Cardiac muscle cell (in vitro differentiated cells and primary cell): ENCODE measurements at regions not wholly inside any gene's neighbourhood (a gene's known extent, or its start where the extent isn't known, plus 50 kb on each side); places are given as distances from the start of the nearest gene placed in this dataset.

Experiments used
- DNase-seq, 2 donors: peaks; one replicate each; pipeline versions ENCODE4 v3.0.0 to v3.0.0-alpha.2; 2010 to 2017; ENCODE audit warnings: low read depth in 1 of 2, low spot score in 1 of 2
- H3K27ac ChIP-seq: fragments of 200-600 bp; sonication (generic); 2 replicates; pipeline ENCODE4 v1.5.1; 2016
- H3K27me3 ChIP-seq: fragments of 200-600 bp; sonication (generic); 2 replicates; pipeline ENCODE4 v1.6.0; 2016; ENCODE audit warnings: control low read depth
- H3K36me3 ChIP-seq: fragments of 200-600 bp; sonication (generic); 2 replicates; pipeline ENCODE4 v1.5.1; 2016; ENCODE audit warnings: control low read depth
- H3K4me1 ChIP-seq: fragments of 200-600 bp; sonication (generic); 2 replicates; pipeline ENCODE4 v1.8.1; 2017; ENCODE audit warnings: low read depth, mild to moderate bottlenecking, mixed run types
- H3K4me3 ChIP-seq: fragments of 200-600 bp; sonication (generic); 2 replicates; pipeline ENCODE4 v1.5.1; 2016; ENCODE audit warnings: mild to moderate bottlenecking
- H3K9me3 ChIP-seq: fragments of 200-600 bp; sonication (generic); 2 replicates; pipeline ENCODE4 v1.5.1; 2017; ENCODE audit warnings: low read depth, mild to moderate bottlenecking, control low read depth
- TF ChIP-seq, protein P1 (sequence below): IDR thresholded peaks from 2 replicates; pipeline ENCODE4 v1.5.1; 2012; ENCODE audit warnings: low read depth, mild to moderate bottlenecking, low read length

DNA sequence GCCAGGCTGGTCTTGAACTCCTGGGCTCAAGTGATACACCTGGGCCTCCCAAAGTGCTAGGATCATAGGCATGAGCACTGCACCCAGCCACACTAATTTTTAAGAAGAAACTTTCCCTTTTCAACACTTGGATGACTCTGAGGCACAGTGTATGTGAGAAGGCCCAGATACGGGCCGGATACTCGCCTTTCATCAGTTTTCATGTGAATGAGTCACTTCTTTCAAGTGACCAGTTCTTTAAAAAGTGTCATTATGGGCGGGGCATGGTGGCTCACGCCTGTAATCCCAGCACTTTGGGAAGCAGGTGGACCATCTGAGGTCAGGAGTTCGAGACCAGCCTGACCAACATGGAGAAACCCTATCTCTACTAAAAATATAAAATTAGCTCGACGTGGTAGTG is 120.8 kb downstream of the CTTN start:
- H3K4me3 ChIP-seq, result no peak overlapping the region
- TF ChIP-seq, protein P1, sequence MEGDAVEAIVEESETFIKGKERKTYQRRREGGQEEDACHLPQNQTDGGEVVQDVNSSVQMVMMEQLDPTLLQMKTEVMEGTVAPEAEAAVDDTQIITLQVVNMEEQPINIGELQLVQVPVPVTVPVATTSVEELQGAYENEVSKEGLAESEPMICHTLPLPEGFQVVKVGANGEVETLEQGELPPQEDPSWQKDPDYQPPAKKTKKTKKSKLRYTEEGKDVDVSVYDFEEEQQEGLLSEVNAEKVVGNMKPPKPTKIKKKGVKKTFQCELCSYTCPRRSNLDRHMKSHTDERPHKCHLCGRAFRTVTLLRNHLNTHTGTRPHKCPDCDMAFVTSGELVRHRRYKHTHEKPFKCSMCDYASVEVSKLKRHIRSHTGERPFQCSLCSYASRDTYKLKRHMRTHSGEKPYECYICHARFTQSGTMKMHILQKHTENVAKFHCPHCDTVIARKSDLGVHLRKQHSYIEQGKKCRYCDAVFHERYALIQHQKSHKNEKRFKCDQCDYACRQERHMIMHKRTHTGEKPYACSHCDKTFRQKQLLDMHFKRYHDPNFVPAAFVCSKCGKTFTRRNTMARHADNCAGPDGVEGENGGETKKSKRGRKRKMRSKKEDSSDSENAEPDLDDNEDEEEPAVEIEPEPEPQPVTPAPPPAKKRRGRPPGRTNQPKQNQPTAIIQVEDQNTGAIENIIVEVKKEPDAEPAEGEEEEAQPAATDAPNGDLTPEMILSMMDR, result no peak
- no peak overlapping the region for H3K27ac ChIP-seq
- H3K36me3 ChIP-seq, result no peaks in the 10 kb centered on the region
- no peaks in the 10 kb centered on the region for H3K4me1 ChIP-seq
- no peaks in the 10 kb centered on the region for H3K9me3 ChIP-seq
- H3K27me3 ChIP-seq, result no peaks in the 10 kb centered on the region
- no peak for DNase-seq

DNA sequence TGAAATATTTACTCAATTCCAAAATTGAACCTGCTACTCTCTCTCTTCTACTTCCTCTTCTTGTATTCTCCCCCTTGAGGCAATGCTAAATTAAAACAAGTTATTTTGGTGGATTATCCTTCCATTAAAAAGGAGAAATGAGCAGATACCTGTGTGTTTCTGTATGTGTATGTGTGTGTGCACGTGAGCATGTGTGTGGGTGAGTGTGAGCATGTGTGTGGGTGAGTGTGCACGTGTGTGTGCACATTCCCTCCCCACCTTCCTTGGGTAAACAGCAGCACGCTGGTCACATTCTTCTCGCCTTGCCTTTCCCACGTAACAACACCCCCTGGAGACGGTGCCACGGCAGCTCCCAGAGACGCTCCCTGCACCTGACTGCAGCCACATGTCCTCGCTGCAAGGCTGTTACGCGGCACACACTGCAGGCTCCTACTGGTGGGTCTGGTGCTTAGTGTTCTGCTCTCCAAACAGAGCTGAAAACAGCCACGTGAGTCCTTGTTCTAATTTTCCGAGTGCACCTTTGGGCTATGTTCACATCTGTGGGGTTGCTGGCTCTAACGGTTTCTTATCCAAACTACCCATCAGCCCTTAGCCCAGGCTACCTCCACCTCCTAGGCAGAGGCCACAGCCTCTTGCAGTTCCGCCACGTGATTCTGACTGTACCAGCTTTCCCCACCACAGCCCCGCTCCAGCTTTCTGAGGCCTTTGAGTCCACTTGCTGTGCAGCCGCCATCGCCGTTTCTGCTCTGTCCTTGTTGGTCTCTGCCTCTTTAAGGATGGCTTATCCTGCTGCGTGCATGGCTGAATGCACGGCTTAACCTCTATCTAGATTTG is 123.4 kb downstream of the CTTN start:
- H3K4me3 ChIP-seq, result no peak overlapping the region
- no peak for DNase-seq
- no peaks in the 10 kb centered on the region for H3K27me3 ChIP-seq
- TF ChIP-seq, protein P1, result no peak
- H3K27ac ChIP-seq, result no peak overlapping the region
- H3K36me3 ChIP-seq, result no peaks in the 10 kb centered on the region
- H3K4me1 ChIP-seq, result no peaks in the 10 kb centered on the region
- no peaks in the 10 kb centered on the region for H3K9me3 ChIP-seq

DNA sequence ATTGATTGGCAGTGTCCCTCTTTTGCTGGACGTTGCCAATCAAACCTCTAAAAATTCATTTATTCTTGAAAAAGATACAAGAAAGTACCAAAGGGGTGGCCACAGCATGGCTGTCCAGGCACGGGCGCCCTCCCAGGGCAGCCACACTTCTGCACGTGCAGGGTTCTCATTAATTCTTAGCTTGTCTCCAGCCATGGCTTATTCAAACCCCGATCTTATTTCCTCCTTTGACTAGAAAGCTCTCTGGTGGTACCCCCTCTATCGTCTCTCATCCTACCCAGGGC is 123.9 kb downstream of the CTTN start:
- H3K36me3 ChIP-seq, result no peaks in the 10 kb centered on the region
- DNase-seq, result no peak
- H3K4me1 ChIP-seq, result peaks cover under 1% of the 10 kb centered on the region
- H3K27ac ChIP-seq, result no peak overlapping the region
- no peak overlapping the region for H3K4me3 ChIP-seq
- H3K27me3 ChIP-seq, result no peaks in the 10 kb centered on the region
- H3K9me3 ChIP-seq, result no peaks in the 10 kb centered on the region
- TF ChIP-seq, protein P1, result no peak

DNA sequence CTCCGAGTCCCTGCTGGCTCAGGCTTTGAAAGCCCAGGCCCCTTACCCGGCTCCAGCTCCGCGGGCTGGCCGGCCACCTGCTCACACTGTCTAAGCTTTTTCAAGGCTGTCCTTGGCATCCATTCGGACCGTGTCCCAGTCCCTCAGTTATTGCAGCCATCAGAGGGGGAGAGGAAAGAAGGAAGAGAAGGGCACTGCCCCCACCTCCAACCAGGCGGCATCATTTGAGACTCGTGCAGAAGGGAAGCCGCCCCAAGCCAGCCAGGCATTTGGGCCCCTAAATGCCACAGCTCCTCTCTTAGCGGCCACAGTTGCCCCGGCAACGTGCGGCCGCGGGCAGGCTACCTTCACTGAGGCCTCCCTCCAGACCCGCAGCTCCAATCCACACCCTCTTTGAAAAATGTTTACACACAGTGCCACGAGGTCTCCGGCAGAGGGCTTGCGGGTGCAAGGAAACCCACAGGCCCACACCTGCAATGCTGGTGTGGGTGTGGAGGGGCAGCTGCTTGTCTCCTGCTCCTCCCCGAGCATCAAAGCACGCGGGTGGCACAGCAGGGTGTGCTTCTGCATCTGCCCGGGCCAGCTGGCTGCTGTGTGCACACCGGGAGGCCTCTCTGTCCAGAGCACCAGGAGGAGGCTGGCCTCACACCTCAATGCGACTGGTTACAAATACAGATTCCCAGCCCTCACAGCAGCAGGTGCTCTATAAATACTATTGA is 124.4 kb downstream of the CTTN start:
- TF ChIP-seq, protein P1, result no peak
- H3K27me3 ChIP-seq, result no peaks in the 10 kb centered on the region
- no peak for DNase-seq
- no peaks in the 10 kb centered on the region for H3K36me3 ChIP-seq
- H3K9me3 ChIP-seq, result no peaks in the 10 kb centered on the region
- H3K4me1 ChIP-seq, result peaks cover 4% of the 10 kb centered on the region
- H3K4me3 ChIP-seq, result no peak overlapping the region
- no peak overlapping the region for H3K27ac ChIP-seq

DNA sequence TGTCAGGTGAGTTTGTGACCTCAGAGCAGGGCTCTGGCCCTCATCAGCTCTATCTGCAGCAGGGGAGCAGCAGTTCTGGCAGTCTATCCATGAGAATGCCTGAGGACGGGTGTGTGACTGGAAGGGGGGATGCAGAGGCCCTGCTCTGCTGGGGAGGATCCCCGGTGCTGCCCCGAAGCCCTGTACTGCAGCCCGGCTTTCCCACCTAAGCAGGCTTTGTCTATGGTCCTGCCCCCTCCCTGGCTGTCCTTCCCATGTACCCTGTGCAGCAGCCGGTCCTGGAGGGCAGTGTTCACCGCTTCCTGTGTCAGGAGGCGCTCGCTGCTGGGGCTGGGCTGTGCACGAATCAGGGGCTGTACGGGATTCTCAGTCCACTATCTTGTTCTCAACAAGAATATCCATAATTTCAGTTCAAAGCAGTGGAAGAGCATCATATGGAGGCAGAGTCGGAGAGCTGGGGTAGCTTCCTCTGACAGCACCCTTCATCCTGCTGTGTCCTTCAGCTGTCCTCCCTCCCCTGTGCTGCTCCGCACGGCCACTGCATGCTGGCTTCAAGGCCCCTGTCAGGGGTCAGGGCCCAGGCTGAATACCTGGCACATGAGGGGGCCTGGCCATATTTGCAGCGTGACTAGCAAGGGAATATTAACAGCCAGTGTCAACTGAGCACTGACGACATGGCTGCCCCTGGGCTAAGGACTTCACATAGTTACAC is 125.2 kb downstream of the CTTN start:
- H3K27ac ChIP-seq, result no peak overlapping the region
- no peak overlapping the region for H3K4me3 ChIP-seq
- peaks cover 4% of the 10 kb centered on the region for H3K4me1 ChIP-seq
- no peaks in the 10 kb centered on the region for H3K27me3 ChIP-seq
- TF ChIP-seq, protein P1, result no peak
- H3K36me3 ChIP-seq, result no peaks in the 10 kb centered on the region
- H3K9me3 ChIP-seq, result no peaks in the 10 kb centered on the region
- no peak for DNase-seq
